Fibroblast of villous mesenchyme (primary cell): ENCODE measurements at regions not wholly inside any gene's neighbourhood (a gene's known extent, or its start where the extent isn't known, plus 50 kb on each side); places are given as distances from the start of the nearest gene placed in this dataset.

Experiments used
- DNase-seq: peaks from one replicate; pipeline ENCODE4 v3.0.0-alpha.2; 2010; ENCODE audit warnings: low read depth
- H3K4me3 ChIP-seq: 2 replicates; pipeline ENCODE4 v1.5.1; 2011; ENCODE audit warnings: low read depth, mild to moderate bottlenecking, low read length
- TF ChIP-seq, protein P1 (sequence below): IDR thresholded peaks from 2 replicates; pipeline ENCODE4 v1.5.1; 2012; ENCODE audit warnings: low read depth, mild to moderate bottlenecking, low read length; ENCODE audit not compliant: insufficient read depth

DNA sequence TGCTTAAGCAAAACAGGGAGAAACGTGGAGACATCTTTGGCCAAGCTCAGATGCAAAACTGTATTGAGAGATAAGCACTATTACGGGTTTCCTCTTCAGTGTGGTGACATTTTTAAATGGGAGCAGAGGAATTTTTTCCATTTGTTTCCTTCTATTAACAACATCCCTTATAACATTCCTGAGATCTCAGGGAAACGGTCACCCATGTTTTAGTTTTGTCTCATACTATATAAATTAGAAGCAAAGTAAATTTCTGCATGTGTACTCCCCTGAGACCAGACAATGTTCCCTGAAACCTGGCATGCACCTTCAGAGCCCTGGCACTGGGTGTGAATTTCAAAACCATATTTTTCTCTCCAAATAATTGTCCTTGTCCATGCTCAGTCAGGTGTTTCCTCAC is 57.6 kb upstream of the RNF152 start:
- no peak for DNase-seq
- H3K4me3 ChIP-seq = no peak overlapping the region
- TF ChIP-seq, protein P1, sequence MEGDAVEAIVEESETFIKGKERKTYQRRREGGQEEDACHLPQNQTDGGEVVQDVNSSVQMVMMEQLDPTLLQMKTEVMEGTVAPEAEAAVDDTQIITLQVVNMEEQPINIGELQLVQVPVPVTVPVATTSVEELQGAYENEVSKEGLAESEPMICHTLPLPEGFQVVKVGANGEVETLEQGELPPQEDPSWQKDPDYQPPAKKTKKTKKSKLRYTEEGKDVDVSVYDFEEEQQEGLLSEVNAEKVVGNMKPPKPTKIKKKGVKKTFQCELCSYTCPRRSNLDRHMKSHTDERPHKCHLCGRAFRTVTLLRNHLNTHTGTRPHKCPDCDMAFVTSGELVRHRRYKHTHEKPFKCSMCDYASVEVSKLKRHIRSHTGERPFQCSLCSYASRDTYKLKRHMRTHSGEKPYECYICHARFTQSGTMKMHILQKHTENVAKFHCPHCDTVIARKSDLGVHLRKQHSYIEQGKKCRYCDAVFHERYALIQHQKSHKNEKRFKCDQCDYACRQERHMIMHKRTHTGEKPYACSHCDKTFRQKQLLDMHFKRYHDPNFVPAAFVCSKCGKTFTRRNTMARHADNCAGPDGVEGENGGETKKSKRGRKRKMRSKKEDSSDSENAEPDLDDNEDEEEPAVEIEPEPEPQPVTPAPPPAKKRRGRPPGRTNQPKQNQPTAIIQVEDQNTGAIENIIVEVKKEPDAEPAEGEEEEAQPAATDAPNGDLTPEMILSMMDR = no peak

DNA sequence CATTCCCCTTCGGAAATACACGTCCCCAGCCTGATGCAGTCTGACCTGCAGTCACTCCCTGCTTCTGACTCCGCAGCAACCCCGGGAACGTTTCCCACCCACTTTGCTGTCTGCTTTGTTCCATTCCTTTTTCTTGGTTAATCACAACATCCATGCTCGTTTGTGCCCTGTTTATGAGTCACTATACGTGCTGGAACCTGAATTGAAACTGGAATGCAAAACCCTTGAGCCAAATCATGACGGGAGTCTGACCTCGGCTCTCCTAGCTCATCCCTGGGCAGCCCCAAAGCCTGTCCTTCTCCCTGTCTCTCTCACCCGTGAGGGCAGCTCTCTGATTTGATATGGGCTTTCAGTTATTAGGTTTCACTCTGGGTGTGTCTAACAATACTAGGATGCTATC is 57.1 kb upstream of the RNF152 start:
- peak; percentile 66 for DNase-seq
- no peak overlapping the region for H3K4me3 ChIP-seq
- TF ChIP-seq, protein P1 = no peak

DNA sequence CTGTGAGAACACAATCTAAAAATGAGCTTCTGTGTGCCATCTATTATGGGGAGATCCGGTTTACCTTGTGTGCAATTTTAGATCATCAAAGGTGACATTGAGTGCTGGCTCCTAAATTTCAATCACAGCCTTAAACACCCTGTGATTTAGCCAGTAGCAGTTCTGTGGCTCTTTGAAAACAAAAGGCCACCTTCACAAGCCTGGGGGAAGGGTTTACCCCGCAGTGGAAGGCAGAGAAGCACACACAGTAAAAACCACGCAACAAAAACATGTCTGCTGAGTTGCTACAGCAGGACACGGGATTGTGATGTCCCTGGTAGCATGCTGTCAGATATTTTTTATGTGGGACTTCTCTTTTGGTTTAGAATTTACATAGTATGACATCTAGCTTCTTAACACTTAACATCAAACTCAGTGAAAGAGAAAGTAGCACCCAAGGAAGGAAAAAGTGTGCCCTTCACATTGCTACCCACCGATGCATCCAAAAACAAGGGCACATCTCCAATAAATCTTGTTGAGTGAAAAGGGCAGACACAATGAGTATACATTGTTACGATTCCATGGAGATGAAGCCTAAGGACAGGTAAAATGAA is 56.1 kb upstream of the RNF152 start:
- DNase-seq = no peak
- no peak overlapping the region for H3K4me3 ChIP-seq
- TF ChIP-seq, protein P1 = no peak

DNA sequence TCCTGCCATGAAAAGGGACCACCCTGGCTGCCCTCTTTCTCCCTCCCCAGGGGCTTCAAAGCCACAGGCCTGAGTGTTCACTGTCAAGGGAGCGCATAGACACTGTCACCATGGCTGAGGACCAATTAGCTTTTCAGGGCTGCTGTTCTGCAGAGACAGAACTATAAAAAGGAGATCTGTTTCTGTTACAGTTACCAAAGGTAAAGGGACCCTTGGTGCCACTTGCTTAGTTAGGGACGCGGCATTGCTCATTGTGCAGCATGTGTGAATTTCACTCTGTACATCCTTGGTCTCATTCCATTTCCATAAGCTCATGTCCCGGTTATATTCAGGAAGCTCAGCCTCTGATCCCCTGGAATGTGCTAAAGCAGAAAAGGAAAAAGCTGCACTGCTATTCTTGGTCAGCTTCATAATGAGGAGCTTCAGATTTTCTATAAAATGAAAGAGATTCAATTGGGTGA is 55.5 kb upstream of the RNF152 start:
- TF ChIP-seq, protein P1 = no peak

DNA sequence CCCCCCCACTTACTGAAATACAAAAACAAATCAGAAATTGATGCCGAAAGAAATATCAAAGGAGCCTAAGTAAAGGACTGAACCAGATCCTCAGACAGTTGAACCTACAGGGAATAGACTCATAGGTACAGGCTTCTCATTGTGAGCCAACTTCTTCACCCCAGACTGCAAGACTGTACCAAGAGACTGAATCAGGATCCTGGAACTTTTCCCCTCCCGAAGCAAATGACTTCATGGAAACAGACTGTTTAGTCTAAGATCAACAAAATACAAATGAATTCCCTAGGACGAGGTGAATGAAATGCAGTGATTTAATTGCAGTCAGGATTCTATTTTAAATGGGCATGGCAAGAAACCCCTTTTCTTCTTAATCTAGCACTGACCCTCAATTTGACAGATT is 53.6 kb upstream of the RNF152 start:
- TF ChIP-seq, protein P1 = no peak
- DNase-seq = peak; percentile 38

More for the DNA sequence above, 55.5 kb upstream of the RNF152 start:
- no peak overlapping the region for H3K4me3 ChIP-seq
- DNase-seq = peak; percentile 29

DNA sequence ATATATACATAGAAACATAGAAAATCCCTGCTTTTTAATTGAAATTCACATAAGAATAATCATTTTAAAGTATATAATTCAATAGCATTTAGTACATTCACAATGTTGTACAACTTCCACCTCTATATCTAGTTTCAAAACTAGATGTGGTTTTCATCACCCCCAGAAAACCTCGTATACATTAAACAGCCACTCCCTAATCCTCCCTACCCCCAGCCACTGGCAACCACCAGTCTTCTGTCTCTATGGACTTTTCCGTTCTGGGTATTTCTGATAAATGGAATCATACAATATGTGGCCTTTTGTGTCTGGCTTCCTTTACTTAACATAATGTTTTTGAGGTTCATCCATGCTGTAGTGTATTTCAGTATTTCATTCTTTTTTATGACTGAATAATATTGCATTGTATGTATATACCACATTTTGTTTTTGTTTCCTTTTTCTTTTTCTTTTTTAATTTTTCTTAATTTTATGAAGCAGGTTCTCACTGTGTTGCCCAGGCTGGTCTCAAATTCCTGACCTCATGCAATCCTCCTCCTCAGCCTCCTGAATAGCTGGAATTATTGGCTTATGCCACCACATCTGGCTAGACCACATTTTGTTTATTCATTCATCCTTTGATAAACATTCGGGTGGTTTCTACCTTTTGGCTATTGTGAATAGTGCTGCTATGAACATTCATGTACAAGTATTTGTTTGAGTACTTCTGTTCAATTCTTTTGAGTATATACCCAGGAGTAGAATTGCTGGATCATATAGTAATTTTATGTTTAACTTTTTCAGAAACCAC is 50.6 kb upstream of the RNF152 start:
- H3K4me3 ChIP-seq = no peak overlapping the region
- TF ChIP-seq, protein P1 = no peak
- peak; percentile 25 for DNase-seq

More for the DNA sequence above, 53.6 kb upstream of the RNF152 start:
- no peak overlapping the region for H3K4me3 ChIP-seq
